GM12865 (cell line): ENCODE measurements at regions not wholly inside any gene's neighbourhood (a gene's known extent, or its start where the extent isn't known, plus 50 kb on each side); places are given as distances from the start of the nearest gene placed in this dataset.

Experiments used
- DNase-seq: peaks from one replicate; pipeline ENCODE4 v3.0.0; 2010; ENCODE audit warnings: low read depth
- H3K4me3 ChIP-seq: 2 replicates; pipeline ENCODE4 v1.5.1; 2011; ENCODE audit warnings: mild to moderate bottlenecking, low read depth, low read length, control low read depth
- CTCF ChIP-seq: IDR thresholded peaks from 2 replicates; pipeline ENCODE4 v1.5.1; 2011; ENCODE audit warnings: low read length, control low read depth, low read depth, inconsistent platforms; ENCODE audit not compliant: insufficient read depth; ENCODE audit errors: missing control alignments

- no peak for TF ChIP-seq CTCF
- no peak for DNase-seq
- no peak overlapping the region for H3K4me3 ChIP-seq
These were observed 87.3 kb upstream of the PEG3 start for GRCh38 chr19:56927791-56928207.

- no peak overlapping the region for H3K4me3 ChIP-seq
- DNase-seq, result no peak
- TF ChIP-seq CTCF, result no peak
These were observed 90.4 kb upstream of the PEG3 start for GRCh38 chr19:56930647-56931535.

GRCh38 chr19:56933014-56933705 is 92.6 kb upstream of the PEG3 start:
- no peak overlapping the region for H3K4me3 ChIP-seq
- no peak for TF ChIP-seq CTCF
- no peak for DNase-seq

GRCh38 chr19:56934438-56935090 is 94.0 kb upstream of the PEG3 start:
- TF ChIP-seq CTCF, result no peak
- H3K4me3 ChIP-seq, result no peak overlapping the region
- no peak for DNase-seq

- DNase-seq, result no peak
- no peak for TF ChIP-seq CTCF
- no peak overlapping the region for H3K4me3 ChIP-seq
These were observed 99.4 kb upstream of the PEG3 start for GRCh38 chr19:56939951-56940350.

- no peak for TF ChIP-seq CTCF
- DNase-seq, result peak; percentile 5
- H3K4me3 ChIP-seq, result no peak overlapping the region
These were observed 102.2 kb upstream of the PEG3 start for GRCh38 chr19:56942756-56943155.
